H54 (cell line): ENCODE measurements at regions not wholly inside any gene's neighbourhood (a gene's known extent, or its start where the extent isn't known, plus 50 kb on each side); places are given as distances from the start of the nearest gene placed in this dataset.
"Not testable (repeated sequence)": the region's sequence is repeated elsewhere in the genome, so short reads cannot be mapped to it uniquely, and the experiment has no call there.

ENCODE experiments used
- DNase-seq: peaks from one replicate; pipeline ENCODE4 v3.0.0; 2011; ENCODE audit warnings: low spot score, mixed read lengths; ENCODE audit not compliant: insufficient read length
- FAIRE-seq: peaks from 3 replicates; lab custom pipeline; 2011; peaks lifted over from hg19 to GRCh38; lab: Jason Lieb, UNC
- POLR2A ChIP-seq: IDR thresholded peaks from 2 replicates; pipeline ENCODE4 v1.6.1; 2011; ENCODE audit warnings: low read depth, mild to moderate bottlenecking, low read length

DNA sequence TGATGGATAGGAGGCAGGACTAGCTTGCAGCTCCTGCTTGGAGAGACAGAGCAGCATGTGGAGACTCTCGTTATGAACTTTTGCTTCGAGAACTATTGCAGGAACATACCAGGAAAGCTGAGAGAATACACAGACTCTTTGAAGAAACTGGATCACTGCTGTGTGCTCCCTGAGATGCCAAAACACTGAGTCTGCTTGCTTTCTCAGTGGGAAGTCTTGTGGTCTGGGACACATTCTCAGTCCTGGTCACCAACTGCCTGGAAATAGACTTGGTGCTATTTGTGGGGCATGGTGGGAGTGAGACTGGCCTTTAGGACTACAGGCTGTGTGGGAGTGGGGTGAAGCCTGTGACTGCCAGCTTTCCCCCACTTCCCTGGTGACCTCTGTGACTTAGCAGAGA is 252.6 kb downstream of the MED10 start:
- TF ChIP-seq POLR2A = no peak
- no peak for DNase-seq
- FAIRE-seq = no peak

DNA sequence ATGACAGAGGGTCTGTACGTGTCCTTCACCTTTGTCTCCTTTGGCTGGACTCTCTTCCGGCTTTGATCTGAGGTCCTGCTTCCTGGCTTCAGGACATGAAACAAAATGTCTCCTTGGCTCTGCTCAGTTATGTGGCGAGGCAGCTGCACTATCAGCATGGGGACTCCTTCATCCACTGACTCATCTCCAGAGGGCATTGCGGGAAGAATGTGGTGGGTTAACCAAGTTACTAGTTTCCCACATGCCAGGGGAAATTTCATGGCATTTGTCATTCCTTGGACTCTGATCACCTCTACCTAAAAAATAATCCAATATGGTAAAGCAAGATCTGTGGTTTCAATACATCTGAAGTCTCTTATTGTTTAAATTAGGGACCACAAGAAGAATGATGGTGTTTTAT is 259.7 kb downstream of the MED10 start:
- TF ChIP-seq POLR2A = no peak
- DNase-seq = no peak
- FAIRE-seq = no peak

DNA sequence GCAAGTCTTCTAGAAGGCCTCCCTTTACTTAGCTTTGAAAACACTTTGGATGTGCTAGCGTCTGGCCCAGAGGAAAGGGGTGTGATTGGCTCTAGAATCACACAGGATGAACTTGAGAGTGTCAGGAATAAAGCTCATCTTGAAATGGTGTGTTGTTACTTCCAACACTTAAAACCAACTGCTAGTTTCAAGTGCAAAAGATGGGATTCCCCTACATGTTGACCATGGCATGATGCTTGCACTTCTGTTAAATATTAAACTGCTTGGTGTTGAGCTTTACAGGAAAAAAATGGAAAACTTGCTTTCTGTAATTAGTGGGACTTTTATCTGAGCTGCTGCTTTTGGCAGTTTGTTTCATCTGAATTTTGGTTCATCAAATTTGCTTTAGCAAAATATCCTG is 261.1 kb downstream of the MED10 start:
- TF ChIP-seq POLR2A = no peak
- FAIRE-seq (no peak), DNase-seq (no peak)

DNA sequence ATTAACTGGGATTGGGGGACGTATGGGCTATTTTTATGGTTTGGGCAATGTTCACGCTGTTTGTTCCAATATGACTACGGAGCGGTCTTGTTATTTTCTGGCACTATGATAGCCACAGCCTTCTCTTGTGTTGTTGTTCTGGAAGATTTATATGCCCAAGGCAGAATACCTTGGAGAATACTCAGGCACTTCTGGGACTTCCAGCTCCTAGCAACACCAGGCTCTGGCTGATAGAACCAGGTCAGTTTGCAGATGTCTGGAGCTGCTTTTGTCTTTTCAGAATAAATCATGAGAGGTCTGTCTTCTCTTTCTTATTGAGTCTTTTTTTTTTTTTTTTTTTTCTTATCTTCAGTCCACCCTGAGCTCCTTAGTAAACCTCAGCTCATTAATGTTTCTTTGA is 262.5 kb downstream of the MED10 start:
- TF ChIP-seq POLR2A = no peak
- DNase-seq (no peak), FAIRE-seq (no peak)

DNA sequence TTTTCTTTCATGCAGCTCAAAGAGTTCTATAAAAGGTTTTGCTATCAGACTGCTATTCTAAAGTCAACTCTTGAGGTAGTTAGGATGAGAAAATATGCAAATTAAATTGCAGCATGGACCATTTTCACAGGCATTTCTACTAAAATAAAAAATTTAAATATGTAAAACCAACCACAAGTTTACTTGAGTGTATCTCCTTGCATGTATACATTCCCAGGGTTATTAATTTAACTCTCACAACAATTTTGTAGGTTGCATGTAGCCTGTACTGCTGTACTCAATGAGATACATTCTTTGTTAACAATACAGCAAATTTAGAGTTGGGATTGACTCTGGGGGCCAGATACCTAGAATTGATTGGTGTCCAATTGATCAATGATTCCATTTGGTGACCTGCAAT is 265.8 kb downstream of the MED10 start:
- no peak for FAIRE-seq
- no peak for TF ChIP-seq POLR2A
- no peak for DNase-seq

DNA sequence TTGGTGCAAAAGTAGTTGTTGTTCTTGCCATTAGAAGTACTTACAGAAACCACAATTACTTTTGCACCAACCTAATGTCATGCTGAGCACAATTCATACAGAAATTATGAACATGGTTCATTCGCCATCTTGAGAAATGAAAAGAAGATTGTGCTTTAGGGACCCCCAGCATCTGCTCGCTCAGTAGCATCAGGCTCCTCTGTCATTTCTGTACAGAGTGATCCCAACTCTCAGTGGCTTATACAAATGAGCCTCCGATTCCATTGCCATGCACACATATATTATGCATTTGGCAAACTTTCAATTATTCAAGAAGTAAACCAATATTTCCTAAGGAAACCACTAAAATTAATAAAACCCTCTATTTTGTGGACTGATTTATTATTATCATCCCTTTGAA is 266.2 kb downstream of the MED10 start:
- no peak for TF ChIP-seq POLR2A
- no peak for FAIRE-seq
- no peak for DNase-seq

DNA sequence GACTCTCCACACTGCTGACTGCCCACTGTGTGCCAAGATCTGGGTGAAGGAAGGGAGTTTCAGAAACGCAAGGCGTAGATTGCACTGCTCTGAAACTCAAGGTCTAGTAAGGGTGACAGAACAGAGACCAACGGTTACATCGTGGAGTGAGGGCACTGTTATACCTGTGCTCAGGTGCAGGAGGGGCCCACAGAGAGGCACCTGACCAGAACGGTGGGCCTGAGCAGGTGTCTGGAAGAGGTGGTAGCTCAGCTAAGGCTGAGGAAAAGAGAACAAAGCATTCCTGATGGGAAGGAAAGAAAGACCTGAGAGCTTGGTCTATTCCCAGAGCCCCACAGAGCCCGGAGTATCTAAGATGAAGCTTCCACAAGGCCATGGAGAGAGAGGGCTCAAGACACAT is 267.2 kb downstream of the MED10 start:
- no peak for FAIRE-seq
- no peak for TF ChIP-seq POLR2A
- DNase-seq = no peak

DNA sequence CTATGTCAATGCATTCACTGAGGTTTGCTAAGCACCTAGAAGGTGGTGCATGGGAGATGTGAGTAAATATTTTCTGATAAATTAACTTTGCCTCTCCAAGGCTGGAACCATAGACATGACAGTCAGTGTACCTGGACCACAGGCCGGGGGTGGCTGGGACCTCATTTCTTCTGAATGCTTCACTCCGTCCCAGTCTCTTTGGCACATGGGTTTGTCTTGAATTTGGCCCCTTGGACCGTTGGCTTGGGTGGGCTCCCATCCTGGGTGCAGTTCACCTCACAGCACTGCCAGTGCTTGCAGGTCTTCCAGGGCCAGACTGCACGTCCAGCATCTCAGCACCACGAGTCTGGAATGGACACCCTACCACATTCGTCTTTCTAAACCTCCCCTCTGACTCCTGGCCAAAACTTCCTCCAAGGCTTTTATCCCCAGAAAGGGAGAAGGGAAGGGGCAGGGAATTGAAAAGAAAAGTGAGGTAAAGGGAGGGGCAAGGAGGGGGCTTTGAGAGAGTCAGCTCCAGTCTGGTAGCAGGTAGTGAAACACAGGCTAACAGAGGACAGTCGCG is 267.8 kb downstream of the MED10 start:
- DNase-seq (no peak), FAIRE-seq (no peak)
- no peak for TF ChIP-seq POLR2A

DNA sequence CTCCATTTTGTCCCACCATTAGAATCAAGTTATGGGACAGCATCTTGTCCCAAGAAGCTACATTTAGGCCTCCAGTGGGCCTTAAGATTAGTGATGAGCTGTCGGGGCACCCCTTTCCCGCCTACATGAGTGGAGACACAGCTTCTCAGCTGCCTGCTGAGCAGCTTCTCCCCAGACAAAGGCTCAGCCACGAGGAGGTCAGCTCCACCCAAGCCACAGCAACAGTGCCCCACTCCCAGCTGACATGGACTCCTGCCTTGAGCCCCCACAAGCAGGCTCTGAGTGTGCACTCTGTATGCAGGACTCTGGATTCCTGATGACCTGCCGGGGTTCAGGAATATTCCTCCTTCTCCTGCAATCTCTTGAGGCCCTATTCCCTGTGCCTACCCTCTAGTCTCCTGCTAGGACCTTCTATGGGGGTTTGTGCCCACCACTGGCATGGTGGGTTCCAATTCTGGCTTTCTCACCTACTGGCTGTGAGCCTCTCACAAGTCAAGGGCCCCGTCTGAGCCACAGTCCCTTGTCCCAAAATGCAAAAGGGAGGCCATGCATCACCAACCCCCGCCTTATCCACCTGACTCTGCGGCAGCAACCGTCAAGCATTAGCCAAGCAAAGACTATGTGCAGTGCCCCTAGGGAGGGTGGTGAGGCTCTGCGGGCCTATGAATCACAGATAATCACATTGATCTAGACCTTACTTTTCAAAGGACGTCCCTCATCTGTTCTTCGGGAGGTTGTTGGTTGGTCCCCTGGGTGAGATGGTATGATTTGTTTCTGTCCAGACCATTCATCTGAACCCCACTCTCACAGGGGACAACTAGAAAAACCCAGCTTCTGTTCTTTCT is 269.1 kb downstream of the MED10 start:
- no peak for DNase-seq

DNA sequence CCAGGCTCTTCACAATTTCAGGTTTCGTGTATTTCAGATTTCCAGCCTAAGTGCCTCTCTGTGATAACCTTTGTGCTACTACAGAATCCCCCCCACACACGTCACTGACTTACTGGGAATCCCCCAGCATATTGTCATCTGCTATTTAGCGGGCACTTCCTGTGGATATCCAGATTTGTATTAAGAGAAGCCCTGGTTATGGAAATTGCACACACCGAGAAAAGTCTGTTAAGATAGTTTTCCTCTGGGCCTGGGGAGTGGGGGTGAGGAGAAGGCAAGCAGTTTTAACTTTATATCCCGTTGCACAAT is 269.9 kb downstream of the MED10 start:
- FAIRE-seq = no peak
- no peak for TF ChIP-seq POLR2A
- DNase-seq = no peak

More for the DNA sequence above, 269.1 kb downstream of the MED10 start:
- TF ChIP-seq POLR2A = no peak
- FAIRE-seq = no peak

DNA sequence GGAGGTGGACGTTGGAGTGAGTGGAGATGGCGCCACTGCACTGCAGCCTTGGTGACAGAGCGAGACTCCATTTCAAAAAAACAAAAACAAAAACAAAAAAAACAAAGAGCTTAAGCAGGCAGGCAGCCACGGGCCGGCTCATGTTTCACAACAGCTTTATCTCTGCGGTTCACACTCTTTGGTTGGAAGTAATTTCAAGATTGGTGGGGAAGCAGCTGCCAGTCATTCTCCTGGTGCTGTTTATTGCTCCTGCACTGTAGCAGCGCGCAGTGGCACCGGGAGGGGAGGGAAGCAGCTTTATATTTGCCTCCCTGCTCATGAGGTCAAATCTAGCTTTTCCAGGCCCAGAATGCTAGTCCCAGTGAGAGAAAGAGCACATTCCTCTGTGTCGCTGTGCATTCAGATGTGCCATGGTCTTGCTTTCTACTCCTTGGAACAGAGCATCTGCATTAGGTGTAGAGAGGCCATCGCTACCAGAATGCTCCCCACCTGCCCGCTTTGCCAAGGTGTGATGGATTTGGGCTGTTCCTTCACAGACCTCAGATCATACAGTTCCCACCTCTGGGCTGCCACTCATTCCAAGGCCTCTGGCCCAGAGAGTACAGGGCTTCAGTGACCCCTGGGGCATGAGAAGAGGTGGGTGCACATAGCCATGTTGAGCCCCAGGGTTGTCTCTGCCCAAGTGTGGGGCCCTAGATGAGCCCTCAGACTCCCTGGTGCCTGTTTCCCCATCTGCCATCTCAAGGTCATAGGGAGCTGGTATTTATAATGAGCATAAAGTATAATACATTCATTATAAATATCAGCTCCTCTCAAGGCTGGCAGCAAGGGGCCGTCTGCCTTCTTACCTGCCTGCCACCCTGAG is 270.4 kb downstream of the MED10 start:
- no peak for FAIRE-seq
- no peak for TF ChIP-seq POLR2A
- DNase-seq = no peak

DNA sequence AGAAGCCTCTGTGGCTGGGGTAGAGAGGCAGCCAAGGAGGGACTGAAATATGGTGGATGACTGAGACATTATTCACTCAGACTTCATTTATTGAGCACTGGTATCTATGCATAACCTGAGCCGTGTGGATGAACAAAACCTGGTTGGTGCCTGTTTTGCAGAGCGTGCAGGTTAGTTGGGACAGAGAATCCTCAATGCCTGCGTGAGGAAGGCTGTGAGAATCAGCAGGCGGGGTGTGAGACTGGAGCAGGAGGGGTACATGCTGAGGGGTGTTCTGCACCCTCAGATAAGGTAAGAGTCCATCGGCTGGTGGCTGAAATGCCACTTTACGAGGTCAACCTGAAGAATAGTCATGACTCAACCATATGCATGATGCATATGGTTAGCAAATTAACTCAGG is 271.6 kb downstream of the MED10 start:
- no peak for FAIRE-seq
- no peak for DNase-seq
- no peak for TF ChIP-seq POLR2A

DNA sequence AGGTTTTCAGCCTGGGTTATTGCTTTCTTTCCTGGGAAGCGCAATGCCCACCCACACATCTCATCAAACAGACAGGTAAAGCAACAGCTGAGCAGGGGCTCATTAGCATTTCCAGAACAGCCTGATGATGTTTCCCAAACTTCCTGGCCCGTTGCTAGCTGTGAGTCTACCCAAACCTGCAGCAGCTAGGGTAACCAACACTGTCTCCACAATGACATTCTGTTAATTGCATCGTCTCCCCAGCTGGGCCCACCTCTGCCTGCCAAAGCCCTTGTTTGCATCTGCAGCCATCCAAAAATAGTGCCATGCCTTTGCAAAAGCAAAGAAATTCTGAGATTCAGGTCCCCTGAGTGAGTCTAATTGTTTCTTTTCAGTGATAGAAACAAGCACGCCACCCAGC is 273.0 kb downstream of the MED10 start:
- DNase-seq = no peak
- no peak for TF ChIP-seq POLR2A
- FAIRE-seq = no peak

DNA sequence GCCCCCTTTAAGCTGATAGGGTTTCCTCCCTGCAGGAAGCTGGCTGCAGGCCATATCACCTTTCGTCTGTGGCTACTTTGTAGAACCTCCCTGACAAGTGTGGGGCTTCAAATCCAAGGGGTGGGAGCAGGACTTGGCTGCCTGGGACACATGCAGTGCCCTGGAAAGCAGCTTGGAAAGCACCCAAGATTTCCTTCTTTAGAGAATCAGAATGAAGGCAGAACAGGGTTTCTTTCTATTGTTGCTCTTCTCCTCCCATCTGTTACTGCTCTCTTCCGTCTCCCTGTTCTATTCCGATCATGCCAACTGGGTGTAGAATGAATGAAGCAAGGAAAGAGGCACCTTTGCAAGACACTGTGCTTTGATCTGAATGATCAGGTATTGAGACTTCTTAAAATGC is 282.2 kb downstream of the MED10 start:
- DNase-seq = no peak
- no peak for FAIRE-seq
- TF ChIP-seq POLR2A = no peak

DNA sequence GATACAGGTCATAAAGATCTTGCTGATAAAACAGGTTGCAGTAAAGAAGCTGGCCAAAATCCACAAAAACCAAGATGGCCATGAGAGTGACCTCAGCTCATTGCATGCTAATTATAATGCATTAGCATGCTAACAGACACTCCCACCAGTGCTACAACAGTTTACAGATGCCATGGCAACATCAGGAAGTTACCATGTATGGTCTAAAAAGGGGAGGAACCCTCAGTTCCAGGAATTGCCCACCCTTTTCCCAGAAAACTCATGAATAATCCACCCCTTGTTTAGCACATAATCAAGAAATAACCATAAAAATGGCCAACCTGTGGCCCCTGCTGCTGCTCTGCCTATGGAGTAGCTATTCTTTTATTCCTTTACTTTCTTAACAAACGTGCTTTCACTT is 284.2 kb downstream of the MED10 start:
- FAIRE-seq, DNase-seq: not testable (repeated sequence)
